ENCODE measurements at regions not wholly inside any gene's neighbourhood (a gene's known extent, or its start where the extent isn't known, plus 50 kb on each side); places are given as distances from the start of the nearest gene placed in this dataset.

GRCh38 chr3:21174461-21174860 is 576.5 kb downstream of the ZNF385D start:
- no peak overlapping the region for H2BK5ac ChIP-seq (ENCODE audit: low read length)
- no peaks in the 10 kb centered on the region for H3K27me3 ChIP-seq (ENCODE audit: insufficient read depth, low read length, poor library complexity)
- H3K18ac ChIP-seq (ENCODE audit: low read length), result no peak overlapping the region
- H3K27ac ChIP-seq (ENCODE audit: low read depth, low read length), result no peak overlapping the region
- H3K4me2 ChIP-seq (ENCODE audit: low read length), result no peak overlapping the region
- no peak overlapping the region for H3K23ac ChIP-seq (ENCODE audit: low read length)
- H2AK5ac ChIP-seq (ENCODE audit: low read length), result no peak overlapping the region
- H3K56ac ChIP-seq (ENCODE audit: low read length), result no peak overlapping the region
- H3K4me1 ChIP-seq (ENCODE audit: control insufficient read depth, low read depth, low read length), result no peaks in the 10 kb centered on the region
- no peak overlapping the region for H3K4ac ChIP-seq (ENCODE audit: low read depth, low read length)
- H3K79me2 ChIP-seq (ENCODE audit: control insufficient read depth, insufficient read depth, low read length), result no peaks in the 10 kb centered on the region
- H3K4me3 ChIP-seq (ENCODE audit: low read length), result no peak overlapping the region
- H2BK120ac ChIP-seq (ENCODE audit: low read depth, low read length), result no peak overlapping the region
- DNase-seq, result no peak
- H2BK15ac ChIP-seq (replicated peaks; ENCODE audit: low read depth), result no peak overlapping the region
- H4K8ac ChIP-seq (ENCODE audit: low read depth, low read length), result no peak overlapping the region
- no peak overlapping the region for H4K5ac ChIP-seq (ENCODE audit: low read length)
- H3K36me3 ChIP-seq (ENCODE audit: control insufficient read depth, insufficient read depth, low read length), result no peaks in the 10 kb centered on the region
- no peak overlapping the region for H3K9ac ChIP-seq (ENCODE audit: low read length)
- no CpG with 5 or more reads among the region's 3 CpGs for WGBS (ENCODE audit: extremely low coverage, insufficient coverage, low lambda C conversion rate)
- H3K79me1 ChIP-seq (ENCODE audit: low read length), result no peaks in the 10 kb centered on the region

- no CpG with 5 or more reads among the region's 1 CpG for WGBS (ENCODE audit: extremely low coverage, insufficient coverage, low lambda C conversion rate)
- Histone ChIP-seq H3K4me3 (ENCODE audit: low read length) (no peak overlapping the region), H3K23ac (ENCODE audit: low read length) (no peak overlapping the region), H3K27me3 (ENCODE audit: insufficient read depth, low read length, poor library complexity) (no peaks in the 10 kb centered on the region), H3K79me1 (ENCODE audit: low read length) (no peaks in the 10 kb centered on the region), H4K5ac (ENCODE audit: low read length) (no peak overlapping the region), H2BK5ac (ENCODE audit: low read length) (no peak overlapping the region), H4K8ac (ENCODE audit: low read depth, low read length) (no peak overlapping the region), H3K9ac (ENCODE audit: low read length) (no peak overlapping the region), H3K79me2 (ENCODE audit: control insufficient read depth, insufficient read depth, low read length) (no peaks in the 10 kb centered on the region), H3K4me2 (ENCODE audit: low read length) (no peak overlapping the region), H2BK15ac (replicated peaks; ENCODE audit: low read depth) (no peak overlapping the region), H2BK120ac (ENCODE audit: low read depth, low read length) (no peak overlapping the region), H3K4ac (ENCODE audit: low read depth, low read length) (no peak overlapping the region), H3K36me3 (ENCODE audit: control insufficient read depth, insufficient read depth, low read length) (no peaks in the 10 kb centered on the region), H3K56ac (ENCODE audit: low read length) (no peak overlapping the region), H3K4me1 (ENCODE audit: control insufficient read depth, low read depth, low read length) (no peaks in the 10 kb centered on the region), H3K27ac (ENCODE audit: low read depth, low read length) (no peak overlapping the region), H2AK5ac (ENCODE audit: low read length) (no peak overlapping the region), H3K18ac (ENCODE audit: low read length) (no peak overlapping the region)
- DNase-seq, result peak; percentile 73
Observed at GRCh38 chr3:21170964-21171363, 580.0 kb downstream of the ZNF385D start.

DNA sequence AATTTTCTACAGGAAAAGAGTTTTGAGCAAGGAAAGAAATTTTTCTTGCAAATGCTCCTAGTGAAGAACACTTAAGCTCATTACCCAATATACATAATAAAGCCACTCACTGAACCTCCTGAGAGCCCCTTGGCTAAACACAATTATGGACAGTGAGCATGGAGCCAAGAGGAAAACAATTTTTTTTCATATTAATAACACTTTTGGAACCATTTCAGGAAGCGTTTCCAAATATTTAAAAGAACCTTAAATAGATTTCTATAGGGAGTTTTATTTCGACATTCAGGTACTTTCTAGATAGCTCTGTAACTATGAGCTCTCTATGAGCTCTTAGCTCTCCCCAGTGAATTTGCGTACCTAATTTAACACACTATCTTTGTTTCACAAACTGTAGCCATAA is 581.1 kb downstream of the ZNF385D start:
- Histone ChIP-seq H3K9ac (ENCODE audit: low read length) (no peak overlapping the region), H4K8ac (ENCODE audit: low read depth, low read length) (no peak overlapping the region), H3K56ac (ENCODE audit: low read length) (no peak overlapping the region), H3K4ac (ENCODE audit: low read depth, low read length) (no peak overlapping the region), H3K4me2 (ENCODE audit: low read length) (no peak overlapping the region), H3K4me3 (ENCODE audit: low read length) (no peak overlapping the region), H2BK5ac (ENCODE audit: low read length) (no peak overlapping the region), H3K79me1 (ENCODE audit: low read length) (no peaks in the 10 kb centered on the region), H2BK15ac (replicated peaks; ENCODE audit: low read depth) (no peak overlapping the region), H3K36me3 (ENCODE audit: control insufficient read depth, insufficient read depth, low read length) (no peaks in the 10 kb centered on the region), H3K27me3 (ENCODE audit: insufficient read depth, low read length, poor library complexity) (no peaks in the 10 kb centered on the region), H4K5ac (ENCODE audit: low read length) (no peak overlapping the region), H3K79me2 (ENCODE audit: control insufficient read depth, insufficient read depth, low read length) (no peaks in the 10 kb centered on the region), H3K4me1 (ENCODE audit: control insufficient read depth, low read depth, low read length) (no peaks in the 10 kb centered on the region), H3K18ac (ENCODE audit: low read length) (no peak overlapping the region), H2AK5ac (ENCODE audit: low read length) (no peak overlapping the region), H3K23ac (ENCODE audit: low read length) (no peak overlapping the region), H2BK120ac (ENCODE audit: low read depth, low read length) (no peak overlapping the region), H3K27ac (ENCODE audit: low read depth, low read length) (no peak overlapping the region)
- no peak for DNase-seq
- no CpG with 5 or more reads among the region's 3 CpGs for WGBS (ENCODE audit: extremely low coverage, insufficient coverage, low lambda C conversion rate)

- no peak overlapping the region for H2AK5ac ChIP-seq (ENCODE audit: low read length)
- no peaks in the 10 kb centered on the region for H3K4me1 ChIP-seq (ENCODE audit: control insufficient read depth, low read depth, low read length)
- H3K4ac ChIP-seq (ENCODE audit: low read depth, low read length), result no peak overlapping the region
- H3K9ac ChIP-seq (ENCODE audit: low read length), result no peak overlapping the region
- H2BK120ac ChIP-seq (ENCODE audit: low read depth, low read length), result no peak overlapping the region
- H3K27ac ChIP-seq (ENCODE audit: low read depth, low read length), result no peak overlapping the region
- WGBS (ENCODE audit: extremely low coverage, insufficient coverage, low lambda C conversion rate), result no CpG with 5 or more reads among the region's 2 CpGs
- H3K4me2 ChIP-seq (ENCODE audit: low read length), result no peak overlapping the region
- no peak overlapping the region for H2BK15ac ChIP-seq (replicated peaks; ENCODE audit: low read depth)
- no peaks in the 10 kb centered on the region for H3K27me3 ChIP-seq (ENCODE audit: insufficient read depth, low read length, poor library complexity)
- no peaks in the 10 kb centered on the region for H3K36me3 ChIP-seq (ENCODE audit: control insufficient read depth, insufficient read depth, low read length)
- H3K56ac ChIP-seq (ENCODE audit: low read length), result no peak overlapping the region
- H4K8ac ChIP-seq (ENCODE audit: low read depth, low read length), result no peak overlapping the region
- no peaks in the 10 kb centered on the region for H3K79me2 ChIP-seq (ENCODE audit: control insufficient read depth, insufficient read depth, low read length)
- H3K4me3 ChIP-seq (ENCODE audit: low read length), result no peak overlapping the region
- no peak for DNase-seq
- no peaks in the 10 kb centered on the region for H3K79me1 ChIP-seq (ENCODE audit: low read length)
- no peak overlapping the region for H3K23ac ChIP-seq (ENCODE audit: low read length)
- H4K5ac ChIP-seq (ENCODE audit: low read length), result no peak overlapping the region
- H3K18ac ChIP-seq (ENCODE audit: low read length), result no peak overlapping the region
- no peak overlapping the region for H2BK5ac ChIP-seq (ENCODE audit: low read length)
Observed at GRCh38 chr3:21168471-21168870, 582.5 kb downstream of the ZNF385D start.

DNA sequence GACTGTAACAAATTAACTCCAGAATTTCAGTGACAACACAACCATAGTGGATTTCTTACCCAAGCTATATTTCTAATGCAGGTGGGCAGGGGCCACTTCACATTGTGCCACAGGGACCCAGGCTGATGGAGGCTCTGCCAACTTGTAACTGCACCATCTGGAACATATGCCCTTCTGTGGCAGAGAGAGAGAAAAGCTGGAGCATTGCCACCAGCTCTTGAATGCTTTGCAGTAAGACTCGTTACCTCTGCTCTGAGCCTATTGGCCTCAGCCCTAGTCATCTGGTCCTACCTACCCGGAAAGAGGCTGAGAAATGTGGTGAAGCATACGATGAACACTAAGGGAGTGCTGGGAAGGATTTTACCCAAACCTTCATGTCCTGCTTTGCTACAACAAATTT is 587.1 kb downstream of the ZNF385D start:
- Histone ChIP-seq H2BK5ac (ENCODE audit: low read length) (peak overlapping the region; percentile 18), H3K79me2 (ENCODE audit: control insufficient read depth, insufficient read depth, low read length) (no peaks in the 10 kb centered on the region), H3K23ac (ENCODE audit: low read length) (no peak overlapping the region), H3K27ac (ENCODE audit: low read depth, low read length) (no peak overlapping the region), H3K9ac (ENCODE audit: low read length) (no peak overlapping the region), H3K4me2 (ENCODE audit: low read length) (no peak overlapping the region), H3K36me3 (ENCODE audit: control insufficient read depth, insufficient read depth, low read length) (no peaks in the 10 kb centered on the region), H3K4ac (ENCODE audit: low read depth, low read length) (no peak overlapping the region), H3K56ac (ENCODE audit: low read length) (no peak overlapping the region), H2BK15ac (replicated peaks; ENCODE audit: low read depth) (no peak overlapping the region), H2AK5ac (ENCODE audit: low read length) (no peak overlapping the region), H3K4me1 (ENCODE audit: control insufficient read depth, low read depth, low read length) (no peaks in the 10 kb centered on the region), H4K5ac (ENCODE audit: low read length) (no peak overlapping the region), H3K27me3 (ENCODE audit: insufficient read depth, low read length, poor library complexity) (no peaks in the 10 kb centered on the region), H4K8ac (ENCODE audit: low read depth, low read length) (no peak overlapping the region), H2BK120ac (ENCODE audit: low read depth, low read length) (no peak overlapping the region), H3K4me3 (ENCODE audit: low read length) (no peak overlapping the region), H3K79me1 (ENCODE audit: low read length) (no peaks in the 10 kb centered on the region), H3K18ac (ENCODE audit: low read length) (no peak overlapping the region)
- no CpG with 5 or more reads among the region's 3 CpGs for WGBS (ENCODE audit: extremely low coverage, insufficient coverage, low lambda C conversion rate)
- no peak for DNase-seq

- WGBS (ENCODE audit: extremely low coverage, insufficient coverage, low lambda C conversion rate), result no CpG with 5 or more reads among the region's 2 CpGs
- H2BK15ac ChIP-seq (replicated peaks; ENCODE audit: low read depth), result no peak overlapping the region
- H3K18ac ChIP-seq (ENCODE audit: low read length), result peak overlapping the region; percentile 45
- no peak overlapping the region for H2BK5ac ChIP-seq (ENCODE audit: low read length)
- no peak overlapping the region for H3K9ac ChIP-seq (ENCODE audit: low read length)
- no peaks in the 10 kb centered on the region for H3K79me2 ChIP-seq (ENCODE audit: control insufficient read depth, insufficient read depth, low read length)
- no peak for DNase-seq
- H3K4me3 ChIP-seq (ENCODE audit: low read length), result no peak overlapping the region
- no peak overlapping the region for H3K27ac ChIP-seq (ENCODE audit: low read depth, low read length)
- no peak overlapping the region for H4K5ac ChIP-seq (ENCODE audit: low read length)
- H3K4me2 ChIP-seq (ENCODE audit: low read length), result no peak overlapping the region
- H4K8ac ChIP-seq (ENCODE audit: low read depth, low read length), result no peak overlapping the region
- H3K4me1 ChIP-seq (ENCODE audit: control insufficient read depth, low read depth, low read length), result no peaks in the 10 kb centered on the region
- no peaks in the 10 kb centered on the region for H3K79me1 ChIP-seq (ENCODE audit: low read length)
- no peak overlapping the region for H3K56ac ChIP-seq (ENCODE audit: low read length)
- no peak overlapping the region for H3K4ac ChIP-seq (ENCODE audit: low read depth, low read length)
- no peak overlapping the region for H3K23ac ChIP-seq (ENCODE audit: low read length)
- no peak overlapping the region for H2BK120ac ChIP-seq (ENCODE audit: low read depth, low read length)
- H3K36me3 ChIP-seq (ENCODE audit: control insufficient read depth, insufficient read depth, low read length), result no peaks in the 10 kb centered on the region
- no peak overlapping the region for H2AK5ac ChIP-seq (ENCODE audit: low read length)
- H3K27me3 ChIP-seq (ENCODE audit: insufficient read depth, low read length, poor library complexity), result no peaks in the 10 kb centered on the region
Observed at GRCh38 chr3:21159543-21159906, 591.5 kb downstream of the ZNF385D start.

Data from mesendoderm (in vitro differentiated cells).